HL-60 (cell line): ENCODE measurements at regions not wholly inside any gene's neighbourhood (a gene's known extent, or its start where the extent isn't known, plus 50 kb on each side); places are given as distances from the start of the nearest gene placed in this dataset.

Source experiments
- DNase-seq, 2 experiments: peaks; one replicate each; pipeline ENCODE4 v3.0.0-alpha.2; 2010 to 2020; ENCODE audit warnings: low read depth in 1 of 2, low spot score in 1 of 2
- H3K27ac ChIP-seq: fragments of 250-450 bp; sonication (Bioruptor Pico); replicated peaks from 2 replicates; pipeline ENCODE4 v1.5.1; 2020; ENCODE audit warnings: mild to moderate bottlenecking, moderate library complexity
- H3K27me3 ChIP-seq: fragments of 250-450 bp; sonication (Bioruptor Pico); 2 replicates; pipeline ENCODE4 v1.5.1; 2021; ENCODE audit warnings: mild to moderate bottlenecking, moderate library complexity; ENCODE audit not compliant: insufficient read depth, poor library complexity, severe bottlenecking
- H3K4me3 ChIP-seq: replicated peaks from 2 replicates; pipeline ENCODE4 v1.5.1; 2011; ENCODE audit warnings: mild to moderate bottlenecking, control low read depth, low read length; ENCODE audit not compliant: insufficient read depth
- GABPA ChIP-seq: IDR thresholded peaks from 2 replicates; pipeline ENCODE4 v1.6.1; 2012; ENCODE audit warnings: low read depth
- POLR2AphosphoS5 ChIP-seq: IDR thresholded peaks from 2 replicates; pipeline ENCODE4 v1.6.1; 2012; ENCODE audit warnings: low read depth
- SPI1 ChIP-seq: IDR thresholded peaks from 2 replicates; pipeline ENCODE4 v1.6.1; 2012; ENCODE audit warnings: low read depth, mild to moderate bottlenecking, borderline replicate concordance
- TF ChIP-seq, protein P1 (sequence below): IDR thresholded peaks from one replicate; pipeline ENCODE4 v1.5.1; 2011; ENCODE audit warnings: low read length, control low read depth, inconsistent platforms; ENCODE audit not compliant: insufficient read depth
- TF ChIP-seq, protein P2 (sequence below): IDR thresholded peaks from 2 replicates; pipeline ENCODE4 v1.6.1; 2012; ENCODE audit warnings: low read depth; ENCODE audit not compliant: insufficient replicate concordance

DNA sequence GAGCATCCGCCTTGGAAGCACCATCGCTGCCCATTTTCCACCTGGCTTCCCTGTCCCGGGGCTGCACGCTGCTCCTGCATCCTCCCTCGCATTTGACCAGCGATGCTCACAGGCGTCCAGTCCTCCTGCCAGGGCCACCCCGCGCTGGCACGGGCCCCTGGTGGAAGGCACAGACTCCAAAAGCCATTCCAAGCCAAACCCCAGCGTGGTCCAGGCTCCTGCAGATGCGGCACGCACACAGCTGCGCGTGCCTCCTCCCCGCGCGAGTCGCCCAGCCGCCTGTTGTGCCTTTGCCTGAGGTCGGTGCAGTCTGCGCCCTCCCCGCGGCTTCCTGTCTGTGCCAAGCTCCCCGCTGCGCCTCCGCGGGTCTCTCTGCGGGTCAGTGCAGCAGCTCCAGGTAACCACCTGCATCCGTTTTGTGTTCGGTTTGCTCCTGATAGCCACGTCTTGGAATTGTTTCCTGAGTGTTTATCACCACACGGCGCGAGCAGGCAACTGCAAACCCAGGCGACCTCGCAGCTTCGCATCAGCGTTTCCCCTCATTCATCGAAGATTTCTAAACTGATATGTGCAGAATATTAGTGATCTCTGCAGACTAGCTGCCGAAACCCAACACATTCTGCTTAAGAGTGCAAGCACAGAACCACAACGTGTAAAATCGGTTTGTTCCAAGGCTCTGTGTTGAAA, 65.2 kb upstream of the SALL3 start:
- Histone ChIP-seq H3K4me3 (no peak overlapping the region), H3K27me3 (peaks cover 10% of the 10 kb centered on the region)

DNA sequence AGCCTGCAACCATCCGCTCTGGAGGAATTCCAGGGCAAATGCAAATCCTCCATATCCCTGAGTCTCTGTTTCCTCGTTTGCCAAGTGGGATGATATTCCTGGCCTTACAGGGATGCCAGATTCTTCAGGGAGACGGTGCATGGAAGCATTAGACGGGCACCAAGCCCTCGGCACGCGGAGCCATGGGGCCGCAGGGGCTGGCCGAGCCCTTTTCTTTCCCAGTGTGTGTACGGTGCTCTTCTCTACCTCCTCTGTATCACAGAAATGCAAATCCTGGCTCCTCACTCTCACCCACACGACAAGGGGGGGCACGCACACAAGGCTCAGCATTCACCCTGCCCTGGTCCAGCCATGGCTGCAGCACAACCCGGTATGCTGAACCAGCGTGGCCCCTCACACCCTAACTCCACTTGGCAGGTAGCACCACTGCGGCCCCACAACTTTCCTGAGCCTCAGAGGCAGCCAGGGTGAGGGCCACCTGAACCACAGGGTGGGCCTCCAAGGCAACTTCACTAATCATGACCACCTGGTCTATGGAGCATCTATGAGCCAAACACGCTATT, 64.1 kb upstream of the SALL3 start:
- TF ChIP-seq, protein P1, sequence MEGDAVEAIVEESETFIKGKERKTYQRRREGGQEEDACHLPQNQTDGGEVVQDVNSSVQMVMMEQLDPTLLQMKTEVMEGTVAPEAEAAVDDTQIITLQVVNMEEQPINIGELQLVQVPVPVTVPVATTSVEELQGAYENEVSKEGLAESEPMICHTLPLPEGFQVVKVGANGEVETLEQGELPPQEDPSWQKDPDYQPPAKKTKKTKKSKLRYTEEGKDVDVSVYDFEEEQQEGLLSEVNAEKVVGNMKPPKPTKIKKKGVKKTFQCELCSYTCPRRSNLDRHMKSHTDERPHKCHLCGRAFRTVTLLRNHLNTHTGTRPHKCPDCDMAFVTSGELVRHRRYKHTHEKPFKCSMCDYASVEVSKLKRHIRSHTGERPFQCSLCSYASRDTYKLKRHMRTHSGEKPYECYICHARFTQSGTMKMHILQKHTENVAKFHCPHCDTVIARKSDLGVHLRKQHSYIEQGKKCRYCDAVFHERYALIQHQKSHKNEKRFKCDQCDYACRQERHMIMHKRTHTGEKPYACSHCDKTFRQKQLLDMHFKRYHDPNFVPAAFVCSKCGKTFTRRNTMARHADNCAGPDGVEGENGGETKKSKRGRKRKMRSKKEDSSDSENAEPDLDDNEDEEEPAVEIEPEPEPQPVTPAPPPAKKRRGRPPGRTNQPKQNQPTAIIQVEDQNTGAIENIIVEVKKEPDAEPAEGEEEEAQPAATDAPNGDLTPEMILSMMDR = no peak
- no peak for TF ChIP-seq GABPA
- TF ChIP-seq SPI1 = no peak
- TF ChIP-seq, protein P2, sequence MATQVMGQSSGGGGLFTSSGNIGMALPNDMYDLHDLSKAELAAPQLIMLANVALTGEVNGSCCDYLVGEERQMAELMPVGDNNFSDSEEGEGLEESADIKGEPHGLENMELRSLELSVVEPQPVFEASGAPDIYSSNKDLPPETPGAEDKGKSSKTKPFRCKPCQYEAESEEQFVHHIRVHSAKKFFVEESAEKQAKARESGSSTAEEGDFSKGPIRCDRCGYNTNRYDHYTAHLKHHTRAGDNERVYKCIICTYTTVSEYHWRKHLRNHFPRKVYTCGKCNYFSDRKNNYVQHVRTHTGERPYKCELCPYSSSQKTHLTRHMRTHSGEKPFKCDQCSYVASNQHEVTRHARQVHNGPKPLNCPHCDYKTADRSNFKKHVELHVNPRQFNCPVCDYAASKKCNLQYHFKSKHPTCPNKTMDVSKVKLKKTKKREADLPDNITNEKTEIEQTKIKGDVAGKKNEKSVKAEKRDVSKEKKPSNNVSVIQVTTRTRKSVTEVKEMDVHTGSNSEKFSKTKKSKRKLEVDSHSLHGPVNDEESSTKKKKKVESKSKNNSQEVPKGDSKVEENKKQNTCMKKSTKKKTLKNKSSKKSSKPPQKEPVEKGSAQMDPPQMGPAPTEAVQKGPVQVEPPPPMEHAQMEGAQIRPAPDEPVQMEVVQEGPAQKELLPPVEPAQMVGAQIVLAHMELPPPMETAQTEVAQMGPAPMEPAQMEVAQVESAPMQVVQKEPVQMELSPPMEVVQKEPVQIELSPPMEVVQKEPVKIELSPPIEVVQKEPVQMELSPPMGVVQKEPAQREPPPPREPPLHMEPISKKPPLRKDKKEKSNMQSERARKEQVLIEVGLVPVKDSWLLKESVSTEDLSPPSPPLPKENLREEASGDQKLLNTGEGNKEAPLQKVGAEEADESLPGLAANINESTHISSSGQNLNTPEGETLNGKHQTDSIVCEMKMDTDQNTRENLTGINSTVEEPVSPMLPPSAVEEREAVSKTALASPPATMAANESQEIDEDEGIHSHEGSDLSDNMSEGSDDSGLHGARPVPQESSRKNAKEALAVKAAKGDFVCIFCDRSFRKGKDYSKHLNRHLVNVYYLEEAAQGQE = no peak
- TF ChIP-seq POLR2AphosphoS5 = no peak
- Histone ChIP-seq H3K27ac (no peak overlapping the region), H3K4me3 (no peak overlapping the region), H3K27me3 (peaks cover 7% of the 10 kb centered on the region)
- no peak for DNase-seq

More for the DNA sequence above, 65.2 kb upstream of the SALL3 start:
- TF ChIP-seq, protein P1 = no peak
- TF ChIP-seq POLR2AphosphoS5 (no peak), GABPA (no peak), SPI1 (no peak)
- TF ChIP-seq, protein P2 = no peak
- no peak for DNase-seq
- H3K27ac ChIP-seq = no peak overlapping the region

DNA sequence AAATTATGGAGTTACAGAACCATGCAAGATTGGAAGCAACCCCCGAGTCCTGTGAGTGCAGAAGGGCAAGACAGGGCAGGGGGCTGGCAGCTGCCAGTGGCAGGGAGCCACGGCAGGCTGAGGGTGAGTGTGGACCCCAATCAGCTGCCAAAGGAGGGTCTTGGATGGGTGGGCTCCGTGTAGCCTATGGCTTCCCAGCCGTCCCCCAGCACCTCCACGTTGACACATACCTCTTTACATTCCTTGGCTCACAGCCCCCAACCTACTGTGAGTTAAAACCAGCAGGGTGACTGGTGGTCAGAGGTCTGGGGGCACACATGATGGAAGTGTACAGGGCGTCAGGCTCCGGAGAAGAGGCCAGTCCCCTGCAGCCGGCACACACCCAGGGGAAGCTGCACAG, 60.9 kb upstream of the SALL3 start:
- Histone ChIP-seq H3K27me3 (peaks cover 7% of the 10 kb centered on the region), H3K27ac (no peak overlapping the region), H3K4me3 (no peak overlapping the region)
- no peak for TF ChIP-seq SPI1
- no peak for TF ChIP-seq POLR2AphosphoS5
- no peak for TF ChIP-seq GABPA
- TF ChIP-seq, protein P1 = no peak
- TF ChIP-seq, protein P2 = no peak
- no peak for DNase-seq
